ENCODE measurements at regions not wholly inside any gene's neighbourhood (a gene's known extent, or its start where the extent isn't known, plus 50 kb on each side); places are given as distances from the start of the nearest gene placed in this dataset.
A peak's percentile ranks its signal among the peaks of the same experiment; 100 is the strongest.
"Not testable (repeated sequence)": the region's sequence is repeated elsewhere in the genome, so short reads cannot be mapped to it uniquely, and the experiment has no call there.

DNA sequence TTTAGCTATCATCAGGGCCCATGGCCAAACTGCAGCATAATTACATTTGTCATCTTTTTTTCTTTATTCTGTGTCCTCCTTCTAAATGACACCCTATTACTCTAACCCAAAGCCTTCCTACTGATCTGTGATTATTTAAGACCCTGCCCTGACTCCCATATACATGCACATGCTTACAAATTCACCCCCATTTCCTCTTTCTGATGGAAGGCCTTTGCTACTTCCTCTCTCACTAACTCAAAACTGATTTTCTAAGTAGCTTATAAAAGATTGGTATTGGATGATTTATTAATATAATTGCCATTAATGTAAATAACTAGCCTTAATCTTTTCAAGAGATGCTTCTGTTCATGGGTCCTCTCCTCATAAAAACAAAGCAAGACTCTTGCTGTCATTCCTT is 179.2 kb downstream of the EDEM1 start:
- no peak for DNase-seq

DNA sequence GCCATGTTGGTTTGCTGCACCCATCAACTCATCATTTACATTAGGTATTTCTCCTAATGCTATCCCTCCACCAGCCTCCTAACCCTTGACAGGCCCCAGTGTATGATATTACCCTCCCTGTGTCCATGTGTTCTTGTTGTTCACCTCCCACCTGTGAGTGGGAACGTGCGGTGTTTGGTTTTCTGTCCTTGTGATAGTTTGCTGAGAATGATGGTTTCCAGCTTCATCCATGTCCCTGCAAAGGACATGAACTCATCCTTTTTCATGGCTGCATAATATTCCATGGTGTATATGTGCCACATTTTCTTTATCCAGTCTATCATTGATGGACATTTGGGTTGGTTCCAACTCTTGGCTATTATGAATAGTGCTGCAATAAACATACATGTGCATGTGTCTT is 184.0 kb downstream of the EDEM1 start:
- DNase-seq = not testable (repeated sequence)

DNA sequence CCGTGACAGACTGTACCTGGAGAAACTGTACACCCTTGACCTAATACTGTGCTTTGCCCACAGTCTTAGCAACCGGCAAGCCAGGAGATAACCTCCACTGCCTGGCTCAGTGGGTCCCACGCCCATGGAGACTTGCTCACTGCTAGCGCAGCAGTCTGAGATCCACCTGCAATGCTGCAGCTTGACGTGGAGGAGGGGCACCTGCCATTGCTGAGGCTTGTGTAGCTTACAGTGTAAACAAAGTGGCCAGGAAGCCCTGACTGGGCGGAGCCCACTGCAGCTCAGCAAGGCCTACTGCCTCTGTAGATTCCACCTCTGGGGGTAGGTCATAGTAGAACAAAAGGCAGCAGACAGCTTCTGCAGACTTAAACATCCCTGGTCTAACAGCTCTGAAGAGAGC is 189.3 kb downstream of the EDEM1 start:
- DNase-seq = no peak

DNA sequence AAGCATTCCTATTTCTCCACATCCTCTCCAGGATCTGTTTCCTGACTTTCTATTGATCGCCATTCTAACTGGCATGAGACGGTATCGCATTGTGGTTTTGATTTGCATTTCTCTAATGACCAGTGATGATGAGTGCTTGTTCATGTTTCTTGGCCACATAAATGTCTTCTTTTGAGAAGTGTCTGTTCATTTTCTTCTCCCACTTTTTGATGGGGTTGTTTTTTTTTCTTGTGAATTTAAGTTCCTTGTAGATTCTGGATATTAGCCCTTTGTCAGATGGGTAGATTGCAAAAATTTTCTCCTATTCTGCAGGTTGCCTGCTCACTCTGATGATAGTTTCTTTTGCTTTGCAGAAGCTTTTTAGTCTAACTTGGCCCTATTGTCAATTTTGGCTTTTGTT is 191.8 kb downstream of the EDEM1 start:
- DNase-seq = not testable (repeated sequence)

DNA sequence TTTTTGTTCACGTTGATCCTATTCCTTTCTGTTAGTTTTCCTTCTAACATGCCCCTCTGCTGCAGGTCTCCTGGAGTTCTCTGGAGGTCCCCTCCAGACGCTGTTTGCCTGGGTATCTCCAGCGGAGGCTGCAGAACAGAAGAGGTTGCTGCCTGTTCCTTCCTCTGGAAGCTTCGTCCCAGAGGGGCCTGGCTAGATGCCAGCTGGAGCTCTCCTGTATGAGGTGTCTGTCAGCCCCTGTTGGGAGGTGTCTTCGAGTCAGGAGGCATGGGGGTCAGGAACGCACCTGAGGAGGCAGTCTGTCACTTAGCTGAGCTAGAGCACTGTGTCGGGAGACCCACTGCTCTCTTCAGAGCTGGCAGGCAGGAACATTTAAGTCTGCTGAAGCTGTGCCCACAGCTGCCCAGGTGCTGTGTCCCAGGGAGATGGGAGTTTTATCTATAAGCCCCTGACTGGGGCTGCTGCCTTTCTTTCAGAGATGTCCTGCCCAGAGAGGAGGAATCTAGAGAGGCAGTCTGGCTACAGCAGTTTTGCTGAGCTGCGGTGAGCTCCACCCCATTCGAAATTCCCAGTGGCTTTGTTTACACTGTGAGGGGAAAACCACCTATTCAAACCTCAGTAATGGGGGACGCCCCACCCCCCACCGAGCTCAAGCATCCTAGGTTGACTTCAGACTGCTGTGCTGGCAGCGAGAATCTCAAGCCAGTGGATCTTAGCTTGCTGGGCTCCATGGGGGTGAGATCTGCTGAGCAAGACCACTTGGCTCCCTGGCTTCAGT is 196.2 kb downstream of the EDEM1 start:
- not testable (repeated sequence) for DNase-seq

DNA sequence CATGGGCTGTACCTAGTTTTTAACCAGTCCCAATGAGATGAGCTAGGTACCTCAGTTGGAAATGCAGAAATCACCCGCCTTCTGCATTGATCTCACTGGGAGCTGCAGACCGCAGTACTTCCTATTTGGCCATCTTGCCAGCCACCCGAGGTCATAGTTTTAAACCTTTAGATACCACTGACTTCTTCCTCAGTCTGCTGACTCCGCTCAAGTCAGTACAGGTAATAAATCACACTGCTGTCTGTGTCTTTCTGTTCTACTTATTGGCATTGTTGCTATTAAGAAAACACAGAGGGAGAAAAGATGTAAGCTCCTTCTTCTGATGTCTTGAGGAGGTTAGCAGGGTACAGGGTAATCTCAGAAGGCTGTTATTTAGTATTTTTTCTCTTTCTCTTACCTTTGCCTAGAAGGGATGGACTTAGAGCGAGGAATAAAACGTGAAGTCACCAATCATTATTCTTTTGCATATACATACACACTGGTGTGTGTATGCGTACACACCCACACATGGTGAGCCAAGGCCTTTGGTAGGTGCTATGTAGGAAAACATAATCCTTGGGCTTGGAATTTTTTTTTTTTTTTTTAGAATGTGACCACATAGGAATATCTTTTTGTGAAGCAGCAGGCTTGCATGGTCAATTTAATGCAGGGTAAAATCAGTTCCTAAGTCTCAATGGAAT is 197.2 kb downstream of the EDEM1 start:
- DNase-seq = no peak

DNA sequence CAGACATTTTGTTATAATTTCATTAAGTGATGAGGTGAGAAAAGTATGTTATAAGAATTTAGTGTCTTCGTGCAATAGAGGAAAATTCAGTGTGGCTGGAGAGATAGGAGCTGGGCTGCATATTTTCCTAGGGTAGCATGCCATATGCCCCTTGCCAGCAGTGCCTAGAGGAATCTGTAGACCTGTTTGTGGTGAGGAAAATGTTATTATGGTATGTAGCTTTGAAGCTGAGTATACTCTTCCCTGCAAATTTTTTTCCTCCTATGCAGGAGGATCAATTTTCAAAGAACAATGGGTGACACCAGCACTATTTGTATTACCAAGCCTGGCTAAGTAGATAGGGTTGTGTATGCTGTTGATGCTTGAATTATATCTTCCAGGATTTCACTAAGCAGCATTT is 200.6 kb downstream of the EDEM1 start:
- no peak for DNase-seq

DNA sequence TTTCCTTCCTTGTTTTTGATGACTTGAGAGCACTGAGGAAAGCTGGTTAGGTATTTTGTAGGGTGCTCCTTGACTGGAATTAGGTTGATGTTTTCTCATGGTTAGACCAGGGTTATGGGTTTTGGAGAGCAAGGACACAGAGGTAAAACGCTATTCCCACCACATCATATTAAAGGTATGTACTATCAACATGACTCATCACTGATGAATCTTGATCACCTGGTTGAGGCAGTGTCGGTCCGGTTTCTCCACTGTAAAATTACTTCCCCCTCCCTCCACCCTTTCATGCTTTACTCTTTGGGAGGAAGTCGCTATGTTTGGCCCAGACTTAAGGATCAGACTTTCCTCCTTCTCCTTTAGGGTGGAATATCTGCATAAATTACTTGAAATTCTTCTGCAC is 201.6 kb downstream of the EDEM1 start:
- DNase-seq = no peak

DNA sequence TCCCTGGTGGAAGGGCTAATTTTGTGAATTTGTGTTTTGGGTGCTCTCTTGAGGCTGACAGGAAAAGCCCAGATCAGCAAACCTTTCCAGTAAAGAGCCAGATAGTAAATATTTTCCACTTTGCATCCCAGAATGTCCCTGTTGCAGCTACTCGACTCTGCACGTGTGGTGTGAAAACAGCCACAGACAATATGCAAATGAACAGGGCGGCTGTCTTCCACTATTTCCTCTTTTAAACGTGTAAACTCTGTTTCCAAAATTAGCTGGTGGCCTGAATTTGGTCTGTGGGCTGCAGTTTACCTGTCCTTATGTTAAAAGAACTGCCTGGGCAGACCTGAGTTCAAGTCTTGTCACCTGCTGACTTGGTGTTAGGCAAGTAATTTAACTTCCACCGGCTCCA is 202.7 kb downstream of the EDEM1 start:
- no peak for DNase-seq

DNA sequence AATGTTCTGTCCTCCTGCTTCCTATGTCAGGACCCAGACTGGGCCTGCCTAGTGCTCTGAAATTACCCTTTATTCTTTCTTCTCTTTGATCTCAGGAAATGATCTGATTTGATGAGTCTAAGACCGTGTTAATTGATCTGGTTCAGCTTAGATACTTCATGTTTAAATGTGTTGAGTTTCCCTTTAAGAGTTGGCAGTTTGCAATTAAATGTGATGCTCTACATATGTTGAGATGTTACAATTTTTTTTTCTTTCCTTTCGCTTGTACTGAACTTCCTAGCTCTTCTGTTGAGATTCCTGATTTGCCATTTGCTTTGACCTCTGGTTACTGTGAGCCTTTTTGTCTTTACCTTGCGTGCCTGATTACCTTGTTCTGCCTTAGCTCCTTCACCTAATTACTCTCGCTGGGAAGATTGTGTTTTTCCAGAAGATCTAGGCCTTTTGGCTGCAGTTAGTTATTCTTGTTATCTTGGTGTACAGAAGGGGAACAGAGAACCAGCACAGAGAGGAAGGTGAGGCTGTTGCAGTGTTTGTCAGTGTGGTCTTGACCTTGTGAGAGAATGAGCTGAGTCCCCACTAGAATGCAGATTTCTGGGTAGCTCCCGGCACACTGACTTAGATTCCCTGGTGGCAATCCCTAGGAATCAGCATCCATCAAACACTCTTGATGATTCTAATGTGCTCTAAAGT is 203.6 kb downstream of the EDEM1 start:
- no peak for DNase-seq

DNA sequence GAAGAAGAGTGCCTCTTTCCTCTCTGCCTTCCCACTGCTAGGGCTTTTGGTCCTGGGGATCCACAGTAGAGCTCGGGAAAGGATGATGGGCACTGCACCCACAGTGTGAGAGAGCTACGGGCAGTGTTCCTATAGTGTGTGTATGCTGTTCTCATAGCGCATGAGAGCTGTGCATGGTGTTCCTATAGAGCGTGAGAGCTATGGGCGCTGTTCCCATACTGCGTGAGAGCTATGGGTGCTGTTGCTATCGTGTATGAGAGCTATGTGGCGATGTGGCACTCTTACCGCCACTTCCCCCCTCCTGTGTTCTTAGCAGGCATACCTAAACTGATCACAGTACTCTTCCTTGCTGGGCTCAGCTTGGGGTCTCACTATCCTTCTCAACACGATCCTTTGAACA is 213.5 kb downstream of the EDEM1 start:
- DNase-seq = no peak

DNA sequence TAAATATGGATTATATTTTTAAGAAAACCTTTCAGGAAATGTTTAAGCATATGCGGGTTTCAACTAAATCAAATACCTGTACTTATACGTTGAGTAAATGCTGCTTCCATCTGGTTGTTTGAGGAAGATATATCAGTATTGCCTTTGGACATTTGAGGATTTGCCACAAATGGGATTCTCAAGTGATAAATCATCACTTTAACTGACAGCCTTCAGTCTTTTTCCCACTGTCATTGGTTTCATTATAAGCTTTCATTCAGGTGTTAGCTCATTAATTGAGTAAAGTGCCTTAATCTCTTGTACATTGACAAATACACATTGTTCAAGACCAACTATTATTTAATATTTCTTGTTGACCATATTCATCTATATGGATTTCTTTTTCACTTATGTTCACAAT is 217.2 kb downstream of the EDEM1 start:
- DNase-seq = no peak

DNA sequence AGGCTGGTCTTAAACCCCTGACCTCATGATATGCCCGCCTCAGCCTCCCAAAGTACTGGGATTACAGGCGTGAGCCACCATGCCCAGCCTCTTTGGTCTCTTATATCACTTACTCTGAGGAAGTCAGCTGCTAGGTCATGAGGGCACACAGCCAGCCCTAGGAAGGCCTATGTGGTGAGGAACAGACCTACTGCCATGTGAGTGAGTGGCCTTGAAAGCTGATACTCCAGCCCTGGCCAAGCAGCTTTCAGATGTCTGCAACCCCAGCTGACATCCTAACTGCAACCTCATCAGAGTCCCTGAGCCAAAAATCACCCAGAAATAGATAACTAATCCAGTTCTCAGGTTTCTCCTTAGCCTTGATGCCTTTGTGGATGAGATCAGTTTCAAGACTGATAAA is 224.3 kb downstream of the EDEM1 start:
- DNase-seq = no peak

DNA sequence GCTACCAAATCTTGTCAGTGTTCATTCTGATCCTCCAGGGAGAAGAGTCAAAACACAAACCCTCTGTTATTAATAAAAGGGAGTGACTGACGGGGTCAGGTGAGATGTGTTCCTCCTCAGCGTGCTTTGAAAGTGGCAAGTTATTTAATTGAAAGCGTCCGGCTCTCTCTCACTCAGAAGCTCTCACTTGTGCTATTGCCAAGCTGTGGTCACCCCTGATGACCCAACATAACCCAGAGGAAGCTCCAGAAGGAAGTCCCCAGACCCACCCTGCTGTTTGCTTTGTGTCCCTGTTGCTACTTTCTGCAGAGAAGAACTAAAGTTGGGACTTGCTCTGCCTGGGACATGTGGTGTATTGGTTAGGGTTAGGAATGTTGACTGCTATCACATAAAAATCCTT is 235.6 kb downstream of the EDEM1 start:
- no peak for DNase-seq

DNA sequence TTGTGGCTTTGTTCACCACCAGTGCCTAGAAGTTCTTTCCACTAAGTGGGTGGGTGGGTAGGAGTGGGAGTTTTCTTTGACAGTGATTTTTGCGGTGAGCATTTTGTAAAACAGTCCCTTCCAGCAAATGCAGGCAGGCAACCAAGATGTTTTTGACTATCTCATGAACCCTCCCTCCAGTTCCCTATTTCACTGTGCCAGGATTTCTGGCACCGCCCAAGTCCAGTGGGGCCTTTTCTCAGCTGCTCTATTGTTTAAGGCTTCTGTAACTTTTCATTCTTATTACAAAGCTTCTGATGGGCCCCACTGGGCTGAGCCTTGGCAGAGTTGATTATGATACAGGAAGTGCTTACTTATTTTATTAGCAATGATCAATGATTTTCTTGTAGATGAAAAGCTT is 236.0 kb downstream of the EDEM1 start:
- DNase-seq = no peak

DNA sequence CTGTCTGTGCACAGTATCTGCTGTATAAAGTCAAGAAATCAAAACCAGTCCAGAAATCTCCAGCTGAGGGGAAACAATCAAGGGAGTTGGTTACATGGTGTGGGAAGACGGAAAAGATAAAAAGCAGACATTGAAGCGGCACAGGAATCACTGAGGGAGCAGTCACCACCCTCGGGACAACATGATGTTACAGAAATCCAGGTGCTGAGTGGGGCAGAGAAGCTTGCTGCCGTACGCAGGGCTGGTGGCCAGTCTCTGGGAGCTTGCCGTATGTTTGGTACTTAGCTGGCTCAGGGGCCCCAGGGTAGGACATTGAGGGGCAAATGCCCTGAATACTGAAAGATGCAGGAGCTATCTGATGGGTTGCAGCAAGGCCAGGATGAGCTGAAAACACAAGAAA is 237.9 kb downstream of the EDEM1 start:
- no peak for DNase-seq

DNA sequence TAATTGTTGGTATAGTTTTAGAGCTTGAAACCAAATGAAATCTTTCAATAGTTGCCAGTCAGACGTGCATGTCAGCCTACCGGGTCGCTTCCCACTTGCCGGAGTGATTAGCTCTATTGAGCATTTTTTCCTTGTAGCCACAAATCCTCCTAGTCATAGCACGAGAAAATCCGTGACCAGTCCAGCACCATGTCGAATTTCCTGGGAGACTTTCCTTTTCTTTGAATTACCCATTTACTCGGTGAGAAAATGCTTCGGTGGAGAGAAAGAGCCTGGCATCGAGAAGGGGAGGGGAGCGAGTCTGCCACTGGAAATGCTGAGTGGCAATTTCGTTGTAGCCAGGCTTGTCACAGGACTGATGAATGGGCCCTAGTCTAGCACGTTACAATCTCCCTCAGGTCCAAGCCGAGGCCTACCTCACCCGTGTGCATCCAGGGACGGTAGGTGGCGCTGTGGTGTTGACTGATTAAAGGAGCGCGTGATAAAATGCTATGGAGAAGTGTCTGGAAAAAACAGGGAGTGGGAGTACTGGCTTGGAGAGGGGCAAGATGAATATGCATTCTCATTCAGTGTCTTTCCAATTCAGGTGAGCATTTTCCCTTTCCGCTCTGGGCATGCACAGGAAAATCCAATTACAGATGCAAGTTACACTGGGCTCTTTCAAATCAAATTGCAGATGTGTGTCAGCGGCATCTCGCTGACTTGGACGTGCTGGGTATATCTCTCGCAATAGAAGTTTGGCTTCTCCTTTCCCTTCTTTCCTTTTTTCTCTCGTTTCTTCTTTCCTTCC is 238.8 kb downstream of the EDEM1 start:
- DNase-seq = peak; percentile 81

DNA sequence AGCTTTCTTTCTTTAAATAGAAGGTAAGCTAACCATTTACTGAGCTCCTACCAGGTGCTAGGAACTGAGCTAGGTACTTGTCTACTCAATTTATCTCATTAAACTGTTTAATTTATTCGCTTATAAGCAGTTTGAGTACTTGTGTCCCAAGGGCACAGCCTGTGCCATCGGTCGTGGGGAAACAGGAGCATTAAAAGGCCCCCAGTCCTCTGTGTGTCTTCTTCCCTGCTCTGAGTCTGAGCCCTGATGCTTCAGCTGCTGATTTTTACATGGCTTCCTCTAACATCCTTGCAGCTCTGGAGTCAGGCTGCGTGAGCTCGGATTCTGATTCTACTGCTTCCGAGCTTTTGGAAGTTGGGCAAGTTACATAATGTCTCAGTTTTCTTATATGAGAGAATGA is 239.5 kb downstream of the EDEM1 start:
- no peak for DNase-seq

DNA sequence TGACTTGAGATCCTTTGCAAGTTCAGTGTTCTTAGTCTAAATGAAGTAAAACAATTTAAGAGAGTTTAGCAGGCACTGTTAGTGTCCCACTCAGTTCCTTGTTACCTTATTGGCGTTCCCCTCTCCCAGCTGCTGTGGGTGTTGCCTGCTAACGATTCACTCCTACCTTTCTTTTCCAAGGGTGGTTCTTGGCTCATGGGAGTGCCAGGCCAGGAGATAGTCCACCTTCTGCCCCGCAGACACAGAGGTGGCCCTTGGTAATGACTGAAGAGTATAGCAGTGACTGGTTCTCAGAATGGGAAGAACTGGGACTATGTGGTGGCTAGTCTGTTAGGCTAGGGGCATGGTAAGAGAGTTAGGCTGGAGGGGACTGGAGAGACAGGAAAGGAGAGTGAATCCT is 240.4 kb downstream of the EDEM1 start:
- no peak for DNase-seq

DNA sequence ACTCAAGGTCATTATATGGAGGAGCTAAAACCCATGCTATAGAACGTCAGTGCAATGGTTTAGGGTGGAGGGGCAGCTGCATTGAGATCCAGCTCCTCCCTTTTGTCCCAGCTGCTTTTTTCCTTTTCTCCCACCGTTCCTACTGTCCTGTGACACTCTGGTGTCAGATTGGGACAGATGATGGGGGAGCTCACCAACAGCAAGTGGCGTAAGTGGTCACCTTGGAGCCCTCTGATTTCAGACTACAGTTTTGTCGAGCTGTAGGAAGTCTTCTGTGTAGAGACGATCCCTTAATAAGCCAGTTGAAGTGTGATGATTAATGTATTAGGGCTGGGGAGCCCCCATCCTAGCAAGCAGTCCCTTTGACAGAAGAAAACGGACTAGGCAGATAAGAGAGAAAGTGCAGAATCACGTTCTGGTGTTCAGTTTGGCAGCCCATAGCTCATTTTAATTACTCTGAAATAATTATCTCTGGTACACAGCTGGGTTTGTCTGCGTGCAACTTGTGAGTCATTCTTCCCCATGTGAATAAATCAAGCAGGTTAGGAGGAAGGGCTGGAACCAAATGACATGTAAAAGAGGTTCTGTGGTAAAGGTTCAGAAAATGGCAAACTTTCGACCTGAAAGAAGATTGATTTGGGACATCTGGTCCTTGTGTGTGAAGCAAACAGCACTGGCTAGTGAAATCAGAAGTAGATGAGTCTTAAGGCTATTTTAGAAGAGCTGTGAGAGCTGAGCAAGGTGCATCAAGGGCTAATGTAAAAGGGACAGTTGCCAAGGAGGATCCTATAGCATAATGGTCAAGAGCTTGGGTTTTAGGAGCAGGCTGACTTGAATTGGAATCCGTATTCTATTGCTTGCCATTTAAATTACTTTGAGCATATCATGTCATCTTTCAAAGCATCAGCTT is 241.4 kb downstream of the EDEM1 start:
- DNase-seq = no peak

DNA sequence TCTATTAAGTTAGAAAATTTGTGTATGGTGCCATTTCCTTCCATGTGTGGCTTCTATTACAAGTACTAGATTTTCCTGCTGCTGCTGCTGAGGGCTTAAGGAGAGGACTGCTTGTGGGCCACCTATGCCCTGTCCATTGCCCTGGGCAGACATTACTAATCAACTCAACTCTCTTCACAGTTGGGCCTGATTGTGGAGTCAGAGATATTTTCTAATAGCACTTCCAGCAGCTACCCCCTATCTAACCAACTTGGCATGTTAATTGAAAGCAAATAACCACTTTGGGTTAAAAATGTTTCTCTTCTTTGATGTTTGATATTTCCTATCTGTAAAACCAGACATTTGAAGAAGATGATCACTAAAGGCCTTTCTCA is 242.0 kb downstream of the EDEM1 start:
- no peak for DNase-seq

DNA sequence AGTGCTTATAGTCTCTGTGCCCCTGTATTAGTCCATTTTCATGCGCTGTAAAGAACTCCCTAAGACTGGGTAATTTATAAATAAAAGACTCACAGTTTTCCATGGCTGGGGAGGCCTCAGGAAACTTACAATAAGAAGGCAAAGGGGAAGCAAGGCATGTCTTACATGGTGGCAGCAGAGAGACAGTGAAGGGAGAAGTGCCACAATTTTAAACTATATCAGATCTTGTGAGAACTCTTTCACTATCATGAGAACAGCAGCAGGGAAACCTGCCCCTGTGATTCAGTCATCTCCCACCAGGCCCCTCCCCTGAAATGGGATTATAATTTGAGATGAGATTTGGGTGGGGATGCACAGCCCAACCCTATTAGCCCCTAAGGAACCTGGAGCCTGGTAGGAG is 243.2 kb downstream of the EDEM1 start:
- no peak for DNase-seq
